HFF-Myc (cell line): ENCODE measurements at regions not wholly inside any gene's neighbourhood (a gene's known extent, or its start where the extent isn't known, plus 50 kb on each side); places are given as distances from the start of the nearest gene placed in this dataset.
"Not testable (repeated sequence)": the region's sequence is repeated elsewhere in the genome, so short reads cannot be mapped to it uniquely, and the experiment has no call there.

ENCODE experiments used
- DNase-seq: peaks from one replicate; pipeline ENCODE4 v3.0.0-alpha.2; 2011; ENCODE audit warnings: low read depth; ENCODE audit errors: extremely low read depth
- H3K4me3 ChIP-seq: replicated peaks from 2 replicates; pipeline ENCODE4 v1.5.1; 2011; ENCODE audit warnings: low read depth, mild to moderate bottlenecking, control low read depth, low read length
- TF ChIP-seq, protein P1 (sequence below): IDR thresholded peaks from 2 replicates; pipeline ENCODE4 v1.5.1; 2012; ENCODE audit warnings: mild to moderate bottlenecking, low read depth, low read length, control low read depth; ENCODE audit errors: missing control alignments

DNA sequence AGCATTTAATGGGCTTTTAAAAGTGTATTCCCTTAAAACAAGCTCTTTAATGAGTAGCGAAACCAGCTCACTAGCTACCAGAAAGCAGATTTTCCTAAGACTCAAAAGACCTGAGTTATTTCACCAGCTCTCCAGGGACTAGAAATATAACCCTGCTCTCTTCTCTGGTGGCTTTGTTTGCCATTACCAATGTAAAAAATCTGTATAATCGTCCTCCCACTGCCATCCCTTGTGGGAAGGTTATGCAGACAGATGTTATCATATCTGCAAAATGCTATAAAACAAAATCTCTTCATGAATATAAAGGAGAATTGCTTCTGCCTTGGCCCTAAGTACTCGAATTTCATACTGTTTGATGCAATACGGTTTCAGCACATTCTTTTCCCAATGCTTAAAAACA is 335.2 kb downstream of the NUP35 start:
- DNase-seq: no peak
- TF ChIP-seq, protein P1, sequence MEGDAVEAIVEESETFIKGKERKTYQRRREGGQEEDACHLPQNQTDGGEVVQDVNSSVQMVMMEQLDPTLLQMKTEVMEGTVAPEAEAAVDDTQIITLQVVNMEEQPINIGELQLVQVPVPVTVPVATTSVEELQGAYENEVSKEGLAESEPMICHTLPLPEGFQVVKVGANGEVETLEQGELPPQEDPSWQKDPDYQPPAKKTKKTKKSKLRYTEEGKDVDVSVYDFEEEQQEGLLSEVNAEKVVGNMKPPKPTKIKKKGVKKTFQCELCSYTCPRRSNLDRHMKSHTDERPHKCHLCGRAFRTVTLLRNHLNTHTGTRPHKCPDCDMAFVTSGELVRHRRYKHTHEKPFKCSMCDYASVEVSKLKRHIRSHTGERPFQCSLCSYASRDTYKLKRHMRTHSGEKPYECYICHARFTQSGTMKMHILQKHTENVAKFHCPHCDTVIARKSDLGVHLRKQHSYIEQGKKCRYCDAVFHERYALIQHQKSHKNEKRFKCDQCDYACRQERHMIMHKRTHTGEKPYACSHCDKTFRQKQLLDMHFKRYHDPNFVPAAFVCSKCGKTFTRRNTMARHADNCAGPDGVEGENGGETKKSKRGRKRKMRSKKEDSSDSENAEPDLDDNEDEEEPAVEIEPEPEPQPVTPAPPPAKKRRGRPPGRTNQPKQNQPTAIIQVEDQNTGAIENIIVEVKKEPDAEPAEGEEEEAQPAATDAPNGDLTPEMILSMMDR: no peak
- no peak overlapping the region for H3K4me3 ChIP-seq

DNA sequence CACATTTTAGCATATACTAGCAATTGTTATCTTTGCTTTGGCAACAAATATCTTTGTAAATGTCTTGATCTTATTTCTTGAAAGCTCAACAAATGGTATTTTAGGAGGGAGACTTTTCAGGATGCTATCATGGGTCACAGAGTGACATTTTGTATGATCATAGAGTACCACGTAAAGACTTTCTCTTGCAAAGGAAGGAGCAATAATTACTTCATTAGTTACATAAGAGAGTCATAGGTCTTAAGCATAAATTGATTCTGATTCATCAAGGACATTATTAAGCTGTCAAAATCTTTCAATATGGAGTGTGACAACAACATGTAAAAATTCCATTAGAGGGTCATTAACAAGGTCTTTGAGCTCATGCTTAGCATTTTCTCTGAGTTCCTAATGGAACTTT is 339.6 kb downstream of the NUP35 start:
- no peak overlapping the region for H3K4me3 ChIP-seq
- TF ChIP-seq, protein P1: no peak
- DNase-seq: no peak

DNA sequence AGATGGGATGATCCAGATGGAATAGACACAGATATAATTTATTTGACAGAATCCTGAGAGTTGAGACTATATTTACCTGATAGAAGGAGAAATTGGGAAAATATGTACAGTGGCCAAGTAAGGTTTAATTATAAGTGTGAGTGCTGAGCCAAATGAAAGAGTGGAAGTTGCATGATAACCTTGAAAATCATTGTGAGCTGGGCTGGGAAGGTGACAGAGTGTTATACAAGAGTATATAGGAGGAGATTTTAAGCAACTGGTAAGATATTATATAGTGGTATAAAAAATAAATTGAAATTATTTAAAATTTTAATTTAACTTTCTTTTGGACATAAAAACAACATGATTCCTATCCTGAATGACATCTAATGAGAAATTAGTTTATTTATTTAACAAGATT is 340.8 kb downstream of the NUP35 start:
- DNase-seq: no peak
- H3K4me3 ChIP-seq: no peak overlapping the region
- TF ChIP-seq, protein P1: no peak

DNA sequence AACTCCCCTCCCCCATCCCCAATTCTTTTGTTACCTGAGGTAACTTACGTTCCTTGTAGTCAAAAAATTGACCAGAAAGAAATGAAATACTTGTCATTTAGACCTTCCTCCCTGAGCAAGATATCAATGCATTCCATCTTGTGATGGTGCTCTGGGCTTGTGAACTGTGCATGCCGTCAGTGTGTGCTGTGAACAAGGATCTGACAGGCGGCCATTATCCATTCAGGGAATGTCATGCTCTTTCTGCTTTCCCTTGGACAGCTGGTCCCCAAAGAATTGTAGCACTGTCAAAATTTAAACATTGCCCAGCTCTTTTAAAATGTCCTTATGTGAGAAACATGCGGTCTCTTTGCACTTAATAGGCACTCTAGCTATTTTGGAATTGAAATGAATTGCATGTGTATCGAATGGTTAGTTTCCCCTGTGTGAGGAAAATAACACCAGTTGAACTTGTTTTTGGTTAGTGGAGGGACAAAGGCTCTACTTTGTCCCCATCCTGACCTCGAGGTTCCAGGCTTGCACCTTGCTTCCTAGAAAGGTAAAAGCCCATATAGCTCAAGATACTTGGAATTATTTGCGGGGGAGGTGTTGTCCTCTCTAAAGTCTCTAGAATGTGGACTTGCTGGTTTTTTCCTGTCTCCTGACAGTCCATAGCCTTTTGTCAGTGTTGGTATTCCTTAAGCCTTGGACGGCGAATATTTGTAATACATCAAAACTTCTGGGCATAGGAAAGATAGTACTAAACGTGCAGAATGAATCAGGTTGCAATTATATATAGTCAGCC is 350.9 kb downstream of the NUP35 start:
- TF ChIP-seq, protein P1: no peak
- no peak overlapping the region for H3K4me3 ChIP-seq
- no peak for DNase-seq

DNA sequence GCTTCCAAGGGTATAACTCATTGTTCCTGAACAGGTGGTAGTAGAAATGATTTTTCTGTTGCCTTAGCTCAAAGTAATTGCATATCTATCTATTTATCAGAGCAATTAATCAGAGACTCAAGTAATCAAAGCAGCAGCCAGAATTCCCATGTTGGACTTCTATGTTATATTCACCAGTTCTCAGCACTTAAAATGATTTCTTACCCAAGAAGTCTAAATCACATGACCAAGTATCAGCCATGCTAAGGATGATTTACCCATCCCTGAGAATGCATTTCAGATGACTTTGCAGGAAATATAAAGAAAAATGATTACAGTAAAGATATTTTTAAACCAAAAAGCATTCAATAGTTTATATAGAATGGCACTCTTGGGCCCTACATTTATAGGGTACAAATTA is 352.2 kb downstream of the NUP35 start:
- H3K4me3 ChIP-seq: no peak overlapping the region
- TF ChIP-seq, protein P1: no peak

DNA sequence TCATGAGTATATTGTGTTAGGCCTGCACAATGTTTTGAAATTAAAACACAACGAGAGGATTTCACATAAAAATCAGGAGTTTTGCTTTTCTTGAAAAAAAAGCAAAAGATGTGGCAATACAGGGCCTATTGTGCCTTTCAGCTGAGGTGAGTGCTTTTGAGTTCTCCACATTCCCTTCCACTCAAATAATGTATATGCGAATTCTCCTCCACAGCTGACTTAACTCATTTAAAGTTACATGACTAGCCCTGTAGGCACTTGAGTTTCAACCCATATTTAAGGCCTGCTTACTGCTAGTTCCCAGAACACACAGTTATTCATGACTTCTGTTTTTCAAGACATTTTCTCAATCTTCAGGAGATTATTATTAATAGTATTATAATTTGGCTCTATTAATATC is 353.1 kb downstream of the NUP35 start:
- H3K4me3 ChIP-seq: no peak overlapping the region
- TF ChIP-seq, protein P1: no peak

More for the DNA sequence above, 352.2 kb downstream of the NUP35 start:
- DNase-seq: no peak

DNA sequence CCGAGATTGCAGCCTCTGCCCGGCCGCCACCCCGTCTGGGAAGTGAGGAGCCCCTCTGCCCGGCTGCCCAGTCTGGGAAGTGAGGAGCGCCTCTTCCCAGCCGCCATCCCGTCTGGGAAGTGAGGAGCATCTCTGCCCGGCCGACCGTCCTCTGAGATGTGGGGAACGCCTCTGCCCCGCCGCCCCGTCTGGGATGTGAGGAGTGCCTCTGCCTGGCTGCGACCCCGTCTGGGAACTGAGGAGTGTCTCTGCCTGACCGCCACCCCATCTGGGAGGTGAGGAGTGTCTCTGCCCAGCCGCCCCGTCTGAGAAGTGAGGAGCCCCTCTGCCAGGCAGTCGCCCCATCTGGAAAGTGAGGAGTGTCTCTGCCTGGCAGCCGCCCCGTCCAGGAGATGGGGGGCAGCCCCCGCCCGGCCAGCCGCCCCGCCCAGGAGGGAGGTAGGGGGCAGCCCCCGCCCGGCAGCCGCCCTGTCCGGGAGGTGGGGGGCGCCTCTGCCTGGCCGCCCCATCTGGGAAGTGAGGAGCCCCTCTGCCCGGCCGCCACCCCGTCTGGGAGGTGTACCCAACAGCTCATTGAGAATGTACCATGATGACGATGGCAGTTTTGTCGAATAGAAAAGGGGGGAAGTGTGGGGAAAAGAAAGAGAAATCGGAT is 354.8 kb downstream of the NUP35 start:
- not testable (repeated sequence) for H3K4me3 ChIP-seq, DNase-seq

More for the DNA sequence above, 353.1 kb downstream of the NUP35 start:
- DNase-seq: no peak
